ENCODE measurements at regions not wholly inside any gene's neighbourhood (a gene's known extent, or its start where the extent isn't known, plus 50 kb on each side); places are given as distances from the start of the nearest gene placed in this dataset.

GRCh38 chr1:103266036-103266435 lies 157.7 kb upstream of the COL11A1 start:
- TF ChIP-seq, protein P1, sequence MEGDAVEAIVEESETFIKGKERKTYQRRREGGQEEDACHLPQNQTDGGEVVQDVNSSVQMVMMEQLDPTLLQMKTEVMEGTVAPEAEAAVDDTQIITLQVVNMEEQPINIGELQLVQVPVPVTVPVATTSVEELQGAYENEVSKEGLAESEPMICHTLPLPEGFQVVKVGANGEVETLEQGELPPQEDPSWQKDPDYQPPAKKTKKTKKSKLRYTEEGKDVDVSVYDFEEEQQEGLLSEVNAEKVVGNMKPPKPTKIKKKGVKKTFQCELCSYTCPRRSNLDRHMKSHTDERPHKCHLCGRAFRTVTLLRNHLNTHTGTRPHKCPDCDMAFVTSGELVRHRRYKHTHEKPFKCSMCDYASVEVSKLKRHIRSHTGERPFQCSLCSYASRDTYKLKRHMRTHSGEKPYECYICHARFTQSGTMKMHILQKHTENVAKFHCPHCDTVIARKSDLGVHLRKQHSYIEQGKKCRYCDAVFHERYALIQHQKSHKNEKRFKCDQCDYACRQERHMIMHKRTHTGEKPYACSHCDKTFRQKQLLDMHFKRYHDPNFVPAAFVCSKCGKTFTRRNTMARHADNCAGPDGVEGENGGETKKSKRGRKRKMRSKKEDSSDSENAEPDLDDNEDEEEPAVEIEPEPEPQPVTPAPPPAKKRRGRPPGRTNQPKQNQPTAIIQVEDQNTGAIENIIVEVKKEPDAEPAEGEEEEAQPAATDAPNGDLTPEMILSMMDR (IDR thresholded peaks at IDR 0.05 in 2 of 3, conservative IDR thresholded peaks at IDR 0.05 in 1 of 3; ENCODE audit: borderline replicate concordance in 1 of 3, insufficient read depth in 1 of 3, low read depth in 2 of 3, low read length in 2 of 3) = no peak
- TF ChIP-seq POLR2AphosphoS5 (IDR thresholded peaks at IDR 0.05; ENCODE audit: low read depth, low read length) (no peak), EZH2 (IDR thresholded peaks at IDR 0.05) (no peak), POLR2A (IDR thresholded peaks at IDR 0.05; ENCODE audit: borderline replicate concordance, extremely low read depth, insufficient read depth, insufficient read length) (no peak), RAD21 (IDR thresholded peaks at IDR 0.05; ENCODE audit: low read depth) (no peak), ZFX (IDR thresholded peaks at IDR 0.05) (no peak), ZNF274 (IDR thresholded peaks at IDR 0.05; ENCODE audit: low read depth, low read length) (no peak), EZH2phosphoT487 (IDR thresholded peaks at IDR 0.05; ENCODE audit: borderline replicate concordance) (no peak), MAX (IDR thresholded peaks at IDR 0.05) (no peak), TCF7L2 (IDR thresholded peaks at IDR 0.05; ENCODE audit: borderline replicate concordance, extremely low read depth, insufficient read depth, insufficient read length) (no peak)
- TF ChIP-seq, protein P2, sequence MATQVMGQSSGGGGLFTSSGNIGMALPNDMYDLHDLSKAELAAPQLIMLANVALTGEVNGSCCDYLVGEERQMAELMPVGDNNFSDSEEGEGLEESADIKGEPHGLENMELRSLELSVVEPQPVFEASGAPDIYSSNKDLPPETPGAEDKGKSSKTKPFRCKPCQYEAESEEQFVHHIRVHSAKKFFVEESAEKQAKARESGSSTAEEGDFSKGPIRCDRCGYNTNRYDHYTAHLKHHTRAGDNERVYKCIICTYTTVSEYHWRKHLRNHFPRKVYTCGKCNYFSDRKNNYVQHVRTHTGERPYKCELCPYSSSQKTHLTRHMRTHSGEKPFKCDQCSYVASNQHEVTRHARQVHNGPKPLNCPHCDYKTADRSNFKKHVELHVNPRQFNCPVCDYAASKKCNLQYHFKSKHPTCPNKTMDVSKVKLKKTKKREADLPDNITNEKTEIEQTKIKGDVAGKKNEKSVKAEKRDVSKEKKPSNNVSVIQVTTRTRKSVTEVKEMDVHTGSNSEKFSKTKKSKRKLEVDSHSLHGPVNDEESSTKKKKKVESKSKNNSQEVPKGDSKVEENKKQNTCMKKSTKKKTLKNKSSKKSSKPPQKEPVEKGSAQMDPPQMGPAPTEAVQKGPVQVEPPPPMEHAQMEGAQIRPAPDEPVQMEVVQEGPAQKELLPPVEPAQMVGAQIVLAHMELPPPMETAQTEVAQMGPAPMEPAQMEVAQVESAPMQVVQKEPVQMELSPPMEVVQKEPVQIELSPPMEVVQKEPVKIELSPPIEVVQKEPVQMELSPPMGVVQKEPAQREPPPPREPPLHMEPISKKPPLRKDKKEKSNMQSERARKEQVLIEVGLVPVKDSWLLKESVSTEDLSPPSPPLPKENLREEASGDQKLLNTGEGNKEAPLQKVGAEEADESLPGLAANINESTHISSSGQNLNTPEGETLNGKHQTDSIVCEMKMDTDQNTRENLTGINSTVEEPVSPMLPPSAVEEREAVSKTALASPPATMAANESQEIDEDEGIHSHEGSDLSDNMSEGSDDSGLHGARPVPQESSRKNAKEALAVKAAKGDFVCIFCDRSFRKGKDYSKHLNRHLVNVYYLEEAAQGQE (IDR thresholded peaks at IDR 0.05; ENCODE audit: low read depth) = no peak

All from HCT116 (cell line).